WTC11 (cell line): ENCODE measurements at regions not wholly inside any gene's neighbourhood (a gene's known extent, or its start where the extent isn't known, plus 50 kb on each side); places are given as distances from the start of the nearest gene placed in this dataset.

Experiments
- ATAC-seq: fragments of 200-7000 bp; cut with Tn5 transposase; 2 replicates; pipeline ENCODE4 v1.10.0; 2021; ENCODE audit warnings: mild to moderate bottlenecking, moderate library complexity
- CTCF ChIA-PET: fragments of 300-600 bp; sonication (Branson Sonifier 250); formaldehyde crosslinking; loops from one replicate; lab custom pipeline; 2021; ENCODE audit warnings: antibody characterized with exemption; lab: Charles Lee
- POLR2A ChIA-PET: fragments of 350-600 bp; sonication (Branson Sonifier 250); formaldehyde crosslinking; loops from one replicate; lab custom pipeline; 2021; ENCODE audit warnings: antibody characterized with exemption; lab: Charles Lee
- DNase-seq: peaks from one replicate; pipeline ENCODE4 v3.0.0; 2021; ENCODE audit warnings: low spot score
- H3K27ac Mint-ChIP-seq: 2 replicates; pipeline ENCODE4 v1.8.0; 2021; ENCODE audit warnings: mixed read lengths
- H3K27me3 Mint-ChIP-seq: 2 replicates; pipeline ENCODE4 v1.8.0; 2021; ENCODE audit warnings: low read depth, mild to moderate bottlenecking, moderate library complexity, mixed read lengths
- H3K36me3 Mint-ChIP-seq: 2 replicates; pipeline ENCODE4 v1.8.0; 2021; ENCODE audit warnings: mixed read lengths
- H3K4me1 Mint-ChIP-seq: 2 replicates; pipeline ENCODE4 v1.8.0; 2022; ENCODE audit warnings: mixed read lengths
- H3K4me3 Mint-ChIP-seq: 2 replicates; pipeline ENCODE4 v1.8.0; 2021; ENCODE audit warnings: mild to moderate bottlenecking, moderate library complexity, mixed read lengths
- H3K9me3 Mint-ChIP-seq: 2 replicates; pipeline ENCODE4 v1.8.0; 2021; ENCODE audit warnings: mixed read lengths
- CBFB ChIP-seq: sonication (generic); formaldehyde crosslinking; IDR thresholded peaks from 2 replicates; pipeline ENCODE4 v1.8.1; 2022; ENCODE audit warnings: mild to moderate bottlenecking, low read depth, missing genetic modification reagents
- CREM ChIP-seq: sonication (generic); formaldehyde crosslinking; IDR thresholded peaks from 2 replicates; pipeline ENCODE4 v1.8.1; 2022; ENCODE audit warnings: mild to moderate bottlenecking, missing genetic modification reagents, moderate library complexity
- CTCF ChIP-seq: fragments of 200-600 bp; IDR thresholded peaks from 2 replicates; pipeline ENCODE4 v1.8.0; 2022; ENCODE audit warnings: antibody characterized with exemption
- E2F5 ChIP-seq: sonication (generic); formaldehyde crosslinking; IDR thresholded peaks from 2 replicates; pipeline ENCODE4 v1.8.1; 2022; ENCODE audit warnings: mild to moderate bottlenecking, moderate library complexity, missing genetic modification reagents
- EMX1 ChIP-seq: fragments of 250-450 bp; sonication (Bioruptor Pico); IDR thresholded peaks from 2 replicates; pipeline ENCODE4 v1.8.0; 2021; ENCODE audit warnings: mild to moderate bottlenecking
- ESRRA ChIP-seq: sonication (generic); formaldehyde crosslinking; IDR thresholded peaks from 2 replicates; pipeline ENCODE4 v1.8.1; 2022; ENCODE audit warnings: mild to moderate bottlenecking, missing genetic modification reagents, borderline replicate concordance
- FOXK1 ChIP-seq: sonication (generic); formaldehyde crosslinking; IDR thresholded peaks from 2 replicates; pipeline ENCODE4 v1.8.0; 2022; ENCODE audit warnings: mild to moderate bottlenecking, moderate library complexity, missing genetic modification reagents
- FOXP4 ChIP-seq: sonication (generic); formaldehyde crosslinking; IDR thresholded peaks from 2 replicates; pipeline ENCODE4 v1.8.0; 2022; ENCODE audit warnings: mild to moderate bottlenecking, missing genetic modification reagents
- GABPB1 ChIP-seq: sonication (generic); formaldehyde crosslinking; IDR thresholded peaks from 2 replicates; pipeline ENCODE4 v1.8.1; 2023; ENCODE audit warnings: mild to moderate bottlenecking, missing genetic modification reagents
- KAT7 ChIP-seq: sonication (generic); formaldehyde crosslinking; IDR thresholded peaks from 2 replicates; pipeline ENCODE4 v1.8.1; 2023; ENCODE audit warnings: missing genetic modification reagents, mild to moderate bottlenecking, borderline replicate concordance
- MAX ChIP-seq: sonication (generic); formaldehyde crosslinking; IDR thresholded peaks from 2 replicates; pipeline ENCODE4 v1.8.0; 2022; ENCODE audit warnings: mild to moderate bottlenecking, missing genetic modification reagents
- NFATC4 ChIP-seq: fragments of 250-450 bp; sonication (Bioruptor Pico); IDR thresholded peaks from 2 replicates; pipeline ENCODE4 v1.9.0; 2021; ENCODE audit warnings: mild to moderate bottlenecking
- NFYB ChIP-seq: sonication (generic); formaldehyde crosslinking; conservative IDR thresholded peaks from 2 replicates; pipeline ENCODE4 v1.8.0; 2022; ENCODE audit warnings: low read depth, missing genetic modification reagents
- NR2C2 ChIP-seq: sonication (generic); formaldehyde crosslinking; IDR thresholded peaks from 2 replicates; pipeline ENCODE4 v1.8.0; 2022; ENCODE audit warnings: mild to moderate bottlenecking, missing genetic modification reagents
- SMAD3 ChIP-seq: sonication (generic); formaldehyde crosslinking; IDR thresholded peaks from 2 replicates; pipeline ENCODE4 v1.8.0; 2022; ENCODE audit warnings: missing genetic modification reagents, mild to moderate bottlenecking, borderline replicate concordance
- SOX15 ChIP-seq: fragments of 250-450 bp; sonication (Bioruptor Pico); IDR thresholded peaks from 2 replicates; pipeline ENCODE4 v1.9.0; 2021; ENCODE audit warnings: mild to moderate bottlenecking
- TCF7 ChIP-seq: sonication (generic); formaldehyde crosslinking; IDR thresholded peaks from 2 replicates; pipeline ENCODE4 v1.8.0; 2022; ENCODE audit warnings: mild to moderate bottlenecking, low read depth, missing genetic modification reagents, moderate library complexity
- TEAD1 ChIP-seq: sonication (generic); formaldehyde crosslinking; IDR thresholded peaks from 2 replicates; pipeline ENCODE4 v1.8.0; 2022; ENCODE audit warnings: mild to moderate bottlenecking, missing genetic modification reagents
- ZBTB21 ChIP-seq: sonication (generic); formaldehyde crosslinking; IDR thresholded peaks from 2 replicates; pipeline ENCODE4 v1.8.1; 2023; ENCODE audit warnings: mild to moderate bottlenecking, missing genetic modification reagents, borderline replicate concordance
- ZNF232 ChIP-seq: sonication (generic); formaldehyde crosslinking; IDR thresholded peaks from 2 replicates; pipeline ENCODE4 v1.8.0; 2022; ENCODE audit warnings: mild to moderate bottlenecking, missing genetic modification reagents
- ZNF263 ChIP-seq: sonication (generic); formaldehyde crosslinking; IDR thresholded peaks from 2 replicates; pipeline ENCODE4 v1.8.1; 2022; ENCODE audit warnings: low read depth, mild to moderate bottlenecking, moderate library complexity, missing genetic modification reagents
- TF ChIP-seq, protein P1 (sequence below): sonication (generic); formaldehyde crosslinking; IDR thresholded peaks from 2 replicates; pipeline ENCODE4 v1.8.0; 2022; ENCODE audit warnings: mild to moderate bottlenecking, missing genetic modification reagents

DNA sequence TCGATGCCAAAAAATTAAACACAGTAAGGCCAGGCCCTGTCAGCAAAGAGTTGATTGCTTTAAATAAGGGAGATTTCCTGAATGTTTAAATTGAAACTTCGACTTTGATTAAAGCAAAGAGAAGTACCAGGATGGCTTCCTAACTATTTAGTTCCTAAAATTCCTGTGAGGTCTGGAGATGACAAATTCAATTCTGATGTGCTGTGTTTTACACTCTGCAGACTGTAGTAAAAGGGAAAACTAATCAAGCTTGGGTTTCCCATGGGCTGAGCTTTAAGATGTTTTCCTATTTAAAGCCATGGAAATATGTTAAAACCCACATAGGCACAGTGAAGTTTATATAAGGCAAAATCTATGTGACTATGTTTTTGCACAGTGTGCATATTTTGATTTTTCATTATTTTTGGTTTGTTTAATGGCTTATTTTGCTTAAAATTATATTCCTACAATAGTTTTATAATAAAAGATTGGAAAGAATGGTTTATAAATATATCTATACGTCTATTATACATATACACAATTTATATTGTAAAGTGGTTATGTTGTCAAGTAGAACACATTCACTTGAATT is 198.5 kb upstream of the EYA4 start:
- no peak overlapping the region for H3K4me3 Mint-ChIP-seq
- H3K27ac Mint-ChIP-seq = no peak overlapping the region
- ChIA-PET CTCF (no interaction called here), POLR2A (no interaction called here)
- no peaks in the 10 kb centered on the region for H3K4me1 Mint-ChIP-seq
- no peaks in the 10 kb centered on the region for H3K9me3 Mint-ChIP-seq
- no peak for TF ChIP-seq CTCF
- TF ChIP-seq CBFB (CRISPR knock-in tag) = no peak
- no peak for TF ChIP-seq ZNF263 (CRISPR knock-in tag)
- no peak for TF ChIP-seq EMX1
- TF ChIP-seq NFATC4 (CRISPR knock-in tag) = no peak
- TF ChIP-seq TEAD1 (CRISPR knock-in tag) = no peak
- TF ChIP-seq SMAD3 (CRISPR knock-in tag) = no peak
- TF ChIP-seq, protein P1, sequence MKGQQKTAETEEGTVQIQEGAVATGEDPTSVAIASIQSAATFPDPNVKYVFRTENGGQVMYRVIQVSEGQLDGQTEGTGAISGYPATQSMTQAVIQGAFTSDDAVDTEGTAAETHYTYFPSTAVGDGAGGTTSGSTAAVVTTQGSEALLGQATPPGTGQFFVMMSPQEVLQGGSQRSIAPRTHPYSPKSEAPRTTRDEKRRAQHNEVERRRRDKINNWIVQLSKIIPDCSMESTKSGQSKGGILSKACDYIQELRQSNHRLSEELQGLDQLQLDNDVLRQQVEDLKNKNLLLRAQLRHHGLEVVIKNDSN = no peak
- TF ChIP-seq FOXK1 = no peak
- TF ChIP-seq SOX15 = no peak
- no peak for TF ChIP-seq MAX
- no peak for TF ChIP-seq TCF7
- TF ChIP-seq E2F5 (CRISPR knock-in tag) = no peak
- no peaks in the 10 kb centered on the region for H3K27me3 Mint-ChIP-seq
- no peak for DNase-seq
- H3K36me3 Mint-ChIP-seq = no peaks in the 10 kb centered on the region
- no peak for ATAC-seq

DNA sequence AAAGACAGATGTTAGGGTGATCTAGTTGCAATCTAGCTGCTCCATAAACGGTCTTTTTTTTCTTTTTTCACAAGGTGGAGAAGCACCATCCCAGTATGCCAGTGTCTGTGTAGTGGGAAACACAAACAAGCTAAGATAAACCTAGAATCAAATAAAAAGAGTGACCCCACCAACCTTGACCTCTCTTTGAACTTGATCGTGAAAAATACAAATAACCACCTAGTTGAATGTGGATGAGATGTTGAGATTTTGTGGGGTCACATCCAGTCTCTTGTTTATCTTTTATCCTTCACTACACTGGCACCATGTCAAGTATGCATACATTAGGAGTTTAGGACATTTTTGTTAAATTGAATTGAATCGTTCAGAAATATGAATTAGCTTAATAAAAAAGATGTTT is 194.6 kb upstream of the EYA4 start:
- TF ChIP-seq NR2C2 (CRISPR knock-in tag) = no peak
- no peak for TF ChIP-seq ZBTB21 (CRISPR knock-in tag)
- TF ChIP-seq FOXP4 (CRISPR knock-in tag) = no peak
- TF ChIP-seq SOX15 = no peak
- no peak for TF ChIP-seq ESRRA (CRISPR knock-in tag)
- no peak for TF ChIP-seq TCF7
- TF ChIP-seq CREM (CRISPR knock-in tag) = no peak
- no peak for TF ChIP-seq ZNF232 (CRISPR knock-in tag)
- no peak for TF ChIP-seq KAT7 (CRISPR knock-in tag)
- TF ChIP-seq GABPB1 (CRISPR knock-in tag) = no peak
- no peak for TF ChIP-seq NFYB (CRISPR knock-in tag)
- Mint-ChIP-seq H3K4me1 (peaks cover 15% of the 10 kb centered on the region), H3K36me3 (no peaks in the 10 kb centered on the region), H3K9me3 (peaks cover 6% of the 10 kb centered on the region; the same call in 1 of the 2 replicates), H3K27ac (no peak overlapping the region), H3K27me3 (no peaks in the 10 kb centered on the region), H3K4me3 (no peak overlapping the region)
- ATAC-seq = no peak
- ChIA-PET CTCF (no interaction called here), POLR2A (no interaction called here)
- DNase-seq = no peak
